ENCODE measurements at regions not wholly inside any gene's neighbourhood (a gene's known extent, or its start where the extent isn't known, plus 50 kb on each side); places are given as distances from the start of the nearest gene placed in this dataset.
A peak's percentile ranks its signal among the peaks of the same experiment; 100 is the strongest.

DNA sequence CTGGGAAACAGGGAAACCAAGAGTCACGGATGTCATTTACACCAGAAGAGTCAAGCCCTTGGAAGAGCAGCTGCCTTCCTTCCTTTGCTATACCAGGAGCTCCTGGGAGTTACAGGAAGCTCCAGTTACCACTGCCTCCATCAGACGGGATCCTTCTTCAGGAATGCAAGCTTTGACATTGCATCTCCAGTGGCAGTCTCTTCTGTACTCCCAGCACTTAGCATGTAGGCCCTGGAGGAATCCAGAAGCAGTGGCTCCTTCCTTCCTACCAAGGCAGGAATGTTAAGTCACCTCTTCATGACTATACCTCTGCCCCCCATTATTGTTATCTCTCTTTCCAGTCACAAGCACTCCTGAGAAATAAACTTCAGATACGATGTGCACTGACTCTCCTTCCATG lies 836.0 kb downstream of the MAFB start:
- no peak for DNase-seq

DNA sequence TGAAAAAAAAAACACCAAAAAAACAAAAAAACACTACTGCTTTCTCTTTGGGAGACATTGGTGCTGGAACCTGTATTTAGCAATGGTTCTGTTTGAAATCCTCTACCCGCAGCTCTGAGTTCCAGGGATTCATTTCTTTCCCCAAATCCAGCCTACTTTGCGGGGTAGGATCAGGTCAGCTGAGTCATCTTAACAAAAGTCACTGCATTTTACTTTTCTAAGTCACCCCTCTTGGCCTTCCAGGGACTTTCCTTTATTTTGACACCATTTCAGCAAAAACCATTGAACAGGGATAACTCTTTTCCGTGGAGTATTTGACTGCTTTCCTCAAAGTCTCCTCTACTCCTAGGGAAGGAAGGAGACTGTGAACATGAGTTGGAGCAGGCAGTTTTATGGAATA lies 837.6 kb downstream of the MAFB start:
- no peak for DNase-seq

DNA sequence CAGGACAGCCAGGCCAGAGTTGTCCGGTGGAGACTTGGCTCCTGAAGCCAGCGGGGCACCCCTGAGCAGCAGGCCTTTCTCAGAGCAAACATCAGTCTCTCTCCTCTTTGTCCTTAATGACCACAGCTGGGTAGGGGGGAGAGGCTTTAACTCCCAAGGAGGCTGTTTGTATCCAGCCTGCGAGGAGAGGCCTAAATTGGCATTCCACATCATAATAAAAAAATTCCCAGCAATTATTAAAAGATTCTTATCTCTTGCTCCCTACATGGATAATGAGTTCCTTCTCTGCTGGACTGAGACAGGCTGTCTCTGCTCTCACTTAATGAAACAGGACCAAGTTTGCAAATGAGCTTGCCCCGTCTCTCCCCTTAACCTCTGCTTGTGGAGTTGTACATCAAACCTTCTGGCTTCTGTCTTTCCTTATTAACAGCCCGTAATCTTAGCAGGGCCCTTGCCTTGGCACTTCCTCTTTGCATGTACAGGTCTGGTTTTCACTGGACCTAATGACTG lies 838.2 kb downstream of the MAFB start:
- no peak for DNase-seq

DNA sequence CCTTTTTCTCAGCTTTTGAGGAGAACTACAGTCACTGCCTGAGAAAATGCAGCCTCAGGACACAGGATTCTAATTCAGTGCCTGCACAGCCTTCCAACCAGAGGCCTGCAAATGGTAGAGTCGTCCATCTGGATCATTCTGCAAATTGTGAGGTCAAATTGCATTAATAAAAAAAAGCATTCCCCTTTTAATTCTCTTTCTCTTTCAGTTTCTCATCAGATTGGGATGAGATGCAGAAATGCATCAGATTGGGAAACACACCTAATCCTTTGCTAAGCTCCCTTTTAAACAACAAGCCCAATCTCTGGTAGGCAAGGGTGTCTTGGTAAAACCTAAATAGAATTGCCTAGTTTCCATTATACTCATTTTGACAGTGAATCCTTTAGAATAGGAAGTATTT lies 838.8 kb downstream of the MAFB start:
- no peak for DNase-seq

GRCh38 chr20:39849664-39850063 lies 839.4 kb downstream of the MAFB start:
- DNase-seq: no peak

- DNase-seq: no peak
These were observed 839.9 kb downstream of the MAFB start for GRCh38 chr20:39849171-39849570.

GRCh38 chr20:39839399-39840119 lies 849.5 kb downstream of the MAFB start:
- no peak for DNase-seq

DNA sequence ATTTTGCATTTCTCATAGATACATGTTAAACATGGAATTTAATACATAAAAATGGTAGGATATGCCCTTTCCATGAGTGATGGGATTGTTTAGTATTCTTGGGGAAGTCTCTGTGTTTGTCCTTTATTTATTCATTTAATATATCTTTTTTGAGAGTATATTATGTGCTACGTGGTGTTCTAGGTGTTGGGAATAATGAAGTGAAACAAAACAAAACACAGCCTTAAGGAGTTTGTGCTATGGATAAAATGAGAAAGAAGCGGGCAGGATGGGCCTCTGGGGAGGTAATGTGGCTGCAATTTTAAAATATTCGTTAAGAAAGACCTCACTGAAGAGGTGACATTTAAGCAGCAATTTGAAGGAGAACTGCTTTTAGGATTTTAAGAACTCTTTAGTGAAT lies 851.5 kb downstream of the MAFB start:
- DNase-seq: no peak

- DNase-seq: no peak
These were observed 853.8 kb downstream of the MAFB start for GRCh38 chr20:39835130-39835842.

DNA sequence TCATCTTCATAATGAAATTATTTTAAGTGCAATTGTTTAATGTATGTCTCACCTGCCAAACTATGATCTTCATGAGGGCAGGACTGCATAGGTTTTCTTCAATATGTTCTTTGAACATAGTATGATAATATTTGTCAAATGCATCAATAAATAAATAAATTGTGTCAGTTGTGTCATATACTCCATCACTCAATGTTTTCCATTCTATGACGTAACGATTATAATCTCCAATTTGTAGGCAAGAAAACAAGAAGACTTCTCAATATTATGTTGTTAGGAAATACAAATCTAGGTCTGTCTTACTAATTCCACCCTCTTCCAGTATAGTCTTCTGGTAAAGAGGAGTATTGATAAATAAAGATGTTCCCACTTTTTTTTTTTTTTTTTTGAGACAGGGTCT lies 858.1 kb downstream of the MAFB start:
- DNase-seq: no peak

- no peak for DNase-seq
These were observed 859.4 kb downstream of the MAFB start for GRCh38 chr20:39829661-39830060.

DNA sequence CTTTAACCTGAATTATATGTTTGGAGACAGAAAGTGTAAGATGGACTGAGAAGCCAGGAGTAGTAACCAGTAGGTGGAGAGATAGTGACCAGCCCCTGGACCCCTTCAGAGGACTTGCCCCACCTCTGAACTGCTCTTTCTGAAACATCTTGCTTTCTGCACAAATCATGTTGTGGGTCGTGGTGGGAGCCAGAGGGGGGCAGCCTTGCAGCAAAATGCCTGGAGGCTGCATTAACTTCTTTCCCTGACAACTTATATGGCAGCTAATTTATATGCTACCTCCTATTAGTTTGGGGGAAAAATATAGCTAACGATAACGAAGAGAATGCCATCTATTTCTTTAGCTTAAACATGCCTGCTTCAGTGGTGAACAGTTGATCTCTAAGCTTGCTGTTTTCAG lies 859.8 kb downstream of the MAFB start:
- DNase-seq: no peak

DNA sequence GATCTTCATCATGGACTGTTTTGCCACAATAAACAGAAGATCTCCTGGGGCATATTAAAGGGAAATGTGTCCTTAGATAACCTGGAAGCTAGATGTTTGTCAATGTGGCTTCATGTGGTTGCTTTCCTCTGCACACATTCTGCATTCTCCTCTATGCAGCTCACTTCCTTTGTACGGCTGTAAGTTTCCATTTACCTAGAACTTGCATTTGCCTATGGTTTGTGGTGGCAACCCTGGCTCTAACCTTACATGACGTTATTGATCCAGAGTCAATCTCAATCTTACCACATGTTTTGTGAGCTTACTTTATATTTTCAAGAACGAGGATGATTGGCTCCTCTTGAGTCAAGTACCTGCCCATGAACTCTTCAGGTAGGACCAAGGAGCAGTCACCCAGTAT lies 863.1 kb downstream of the MAFB start:
- DNase-seq: no peak

DNA sequence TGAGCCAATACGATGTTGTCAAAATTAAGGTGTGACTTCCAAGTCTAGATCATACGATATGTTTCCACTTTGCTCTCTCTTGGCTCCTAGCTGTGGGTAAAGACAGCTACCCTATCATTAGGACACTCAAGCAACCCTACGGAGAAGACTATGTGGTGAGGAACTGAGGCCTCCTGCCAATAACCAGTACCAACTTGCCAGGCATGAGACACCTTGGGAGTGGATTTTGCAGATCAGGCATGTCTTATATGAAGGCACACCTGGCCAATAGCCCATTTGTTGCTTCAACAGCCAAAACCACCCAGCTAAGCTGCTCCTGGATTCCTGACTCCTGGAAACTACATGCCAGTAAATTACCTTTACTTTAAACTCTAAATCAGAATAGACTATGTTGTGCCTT lies 863.4 kb downstream of the DHX35 start:
- no peak for DNase-seq

DNA sequence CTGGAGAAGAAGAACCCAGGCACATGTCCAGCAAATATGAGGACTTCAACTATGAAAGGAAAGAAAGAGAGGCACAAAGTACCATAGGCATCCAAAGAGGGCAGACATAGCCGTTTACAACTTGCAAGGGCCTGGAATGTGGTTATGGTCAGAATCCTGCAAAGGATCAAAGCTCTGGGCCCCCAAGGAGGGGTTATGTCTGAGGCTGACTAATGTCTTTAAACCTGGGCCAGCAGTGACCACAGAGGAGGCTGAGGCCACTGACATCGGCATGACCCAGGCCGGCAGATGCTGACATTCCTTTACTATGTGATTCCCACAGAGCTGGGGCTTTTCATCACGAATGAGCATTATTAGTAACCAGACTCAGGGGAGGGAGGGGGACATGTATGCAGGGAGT lies 861.1 kb downstream of the DHX35 start:
- no peak for DNase-seq

- DNase-seq: no peak
These were observed 860.5 kb downstream of the DHX35 start for GRCh38 chr20:39822667-39823066.

GRCh38 chr20:39813190-39813829 lies 851.2 kb downstream of the DHX35 start:
- no peak for DNase-seq

GRCh38 chr20:39812116-39812515 lies 850.0 kb downstream of the DHX35 start:
- no peak for DNase-seq

DNA sequence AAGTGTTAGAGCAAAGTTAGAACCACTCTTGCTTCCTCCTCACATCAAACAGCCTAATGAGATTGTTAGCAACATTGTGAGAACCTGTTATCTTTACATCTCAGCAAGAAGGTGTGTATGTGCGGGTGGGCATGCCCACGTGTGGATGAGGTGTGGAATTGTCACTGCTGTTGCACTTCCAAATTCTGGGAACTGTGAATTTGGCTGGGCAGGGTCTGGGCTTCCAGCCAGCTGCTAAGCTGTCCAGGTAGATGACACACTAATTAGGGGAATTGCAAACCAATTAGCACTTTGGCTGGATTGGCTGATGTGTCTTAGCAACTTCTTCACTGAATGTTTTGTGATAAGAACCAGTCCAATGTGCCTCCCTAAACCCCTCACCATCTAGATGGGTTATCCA lies 848.2 kb downstream of the DHX35 start:
- DNase-seq: no peak

GRCh38 chr20:39808613-39809012 lies 846.5 kb downstream of the DHX35 start:
- no peak for DNase-seq

DNA sequence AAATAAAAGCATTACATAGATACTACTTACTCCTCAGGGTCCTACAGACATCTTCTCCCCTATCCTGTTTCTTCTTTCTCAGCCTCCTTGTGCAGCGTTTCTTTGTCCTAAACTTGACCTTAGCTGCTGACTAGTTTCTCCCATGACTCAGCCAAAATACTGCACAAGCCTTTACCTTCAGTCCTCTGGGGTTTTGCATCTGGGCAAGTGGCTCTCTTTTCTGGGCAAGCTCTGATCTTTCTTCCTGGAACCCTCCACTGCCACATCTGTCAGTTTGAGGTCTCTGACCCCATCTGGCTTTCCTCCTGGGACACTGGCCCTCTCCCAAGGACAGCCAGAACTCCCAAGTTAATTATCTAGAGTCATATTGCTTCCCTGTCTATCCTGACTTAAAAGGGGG lies 838.4 kb downstream of the DHX35 start:
- peak; percentile 70 for DNase-seq

DNA sequence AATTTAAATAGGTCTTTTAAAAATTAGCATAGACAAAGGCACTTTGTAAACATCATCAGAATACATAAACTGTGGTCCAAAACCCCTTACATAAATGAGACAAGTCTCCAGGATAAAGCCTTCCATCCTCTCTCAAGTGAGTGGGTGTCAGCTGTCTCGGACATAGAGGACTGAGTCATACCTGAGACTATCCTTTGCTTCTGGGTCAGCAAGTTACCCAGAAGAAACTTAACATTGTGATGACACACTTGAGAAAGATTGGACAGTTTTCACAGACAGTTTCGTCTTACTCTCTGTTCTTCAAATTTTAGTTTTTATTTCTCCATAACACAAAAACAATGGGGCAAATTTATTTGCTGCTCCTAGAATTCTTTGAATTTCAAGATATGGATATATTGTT lies 838.0 kb downstream of the DHX35 start:
- peak; percentile 24 for DNase-seq

DNA sequence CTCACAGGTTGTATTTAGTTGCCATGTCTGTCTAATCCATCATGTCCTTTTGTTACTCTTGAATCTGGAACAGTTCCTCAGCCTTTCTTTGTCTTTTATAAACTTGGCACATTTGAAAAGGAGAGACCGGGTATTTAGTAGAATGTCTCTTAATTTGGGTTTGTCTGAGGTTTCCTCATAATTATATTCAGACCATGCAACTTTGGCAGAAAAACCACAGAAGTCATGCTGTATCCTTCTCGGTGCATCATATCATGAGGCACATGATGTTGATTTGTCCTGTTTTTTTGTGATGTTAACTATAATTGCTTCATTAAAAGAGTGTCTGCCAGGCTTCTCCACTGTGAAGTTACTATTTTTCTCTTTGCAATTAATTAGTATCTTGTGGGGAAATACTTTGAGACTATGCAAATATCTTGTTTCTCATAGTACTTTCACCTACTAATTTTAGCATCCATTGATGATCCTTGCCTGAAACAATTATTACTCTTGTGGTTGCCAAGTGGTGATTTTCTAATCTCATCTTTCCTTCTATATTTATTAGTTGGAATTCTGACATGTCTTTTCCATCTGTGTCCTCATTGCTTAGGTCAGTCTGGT lies 837.3 kb downstream of the DHX35 start:
- DNase-seq: no peak
